Neural progenitor cell (in vitro differentiated cells): ENCODE measurements at regions not wholly inside any gene's neighbourhood (a gene's known extent, or its start where the extent isn't known, plus 50 kb on each side); places are given as distances from the start of the nearest gene placed in this dataset.
A peak's percentile ranks its signal among the peaks of the same experiment; 100 is the strongest.

Experiments used
- DNase-seq: peaks from one replicate; pipeline ENCODE4 v3.0.0-alpha.2; 2016; ENCODE audit warnings: low spot score
- H2AFZ ChIP-seq: fragments of 200-600 bp; sonication (generic); replicated peaks from 2 replicates; pipeline ENCODE4 v1.6.1; 2016; ENCODE audit warnings: antibody characterized with exemption
- H3F3A ChIP-seq: fragments of 200-600 bp; sonication (generic); 2 replicates; pipeline ENCODE4 v1.6.1; 2016; ENCODE audit warnings: antibody characterized with exemption, low read depth
- H3K27ac ChIP-seq: fragments of 200-600 bp; sonication (generic); 2 replicates; pipeline ENCODE4 v1.5.1; 2016; ENCODE audit warnings: mild to moderate bottlenecking
- H3K27me3 ChIP-seq: fragments of 200-600 bp; sonication (generic); 2 replicates; pipeline ENCODE4 v1.6.1; 2016; ENCODE audit warnings: mild to moderate bottlenecking, moderate library complexity
- H3K36me3 ChIP-seq: fragments of 200-600 bp; sonication (generic); 2 replicates; pipeline ENCODE4 v1.5.1; 2016
- H3K4me1 ChIP-seq: fragments of 200-600 bp; sonication (generic); 2 replicates; pipeline ENCODE4 v1.6.1; 2016; ENCODE audit warnings: mixed run types
- H3K4me2 ChIP-seq: fragments of 200-600 bp; sonication (generic); 2 replicates; pipeline ENCODE4 v1.6.1; 2016
- H3K4me3 ChIP-seq: fragments of 200-600 bp; sonication (generic); 2 replicates; pipeline ENCODE4 v1.5.1; 2016
- H3K79me2 ChIP-seq: fragments of 200-600 bp; sonication (generic); 2 replicates; pipeline ENCODE4 v1.6.1; 2016; ENCODE audit warnings: low read depth
- H3K9ac ChIP-seq: fragments of 200-600 bp; sonication (generic); 2 replicates; pipeline ENCODE4 v1.6.1; 2016
- H3K9me3 ChIP-seq: fragments of 200-600 bp; sonication (generic); 2 replicates; pipeline ENCODE4 v1.5.1; 2016; ENCODE audit warnings: low read depth
- H4K20me1 ChIP-seq: fragments of 200-600 bp; sonication (generic); 2 replicates; pipeline ENCODE4 v1.6.1; 2016; ENCODE audit warnings: low read depth
- H3K27ac Mint-ChIP-seq: 3 replicates; pipeline ENCODE4 v1.8.0; 2021; ENCODE audit warnings: mixed read lengths
- H3K27me3 Mint-ChIP-seq: 2 replicates; pipeline ENCODE4 v1.8.0; 2022; ENCODE audit warnings: low read depth, mild to moderate bottlenecking, inconsistent platforms, moderate library complexity, mixed read lengths; ENCODE audit not compliant: insufficient read depth
- H3K36me3 Mint-ChIP-seq: 3 replicates; pipeline ENCODE4 v1.8.0; 2021; ENCODE audit warnings: mixed read lengths
- H3K4me1 Mint-ChIP-seq: 3 replicates; pipeline ENCODE4 v1.8.0; 2021; ENCODE audit warnings: mixed read lengths
- H3K4me3 Mint-ChIP-seq: 3 replicates; pipeline ENCODE4 v1.8.0; 2021; ENCODE audit warnings: mild to moderate bottlenecking, moderate library complexity, mixed read lengths
- H3K9me3 Mint-ChIP-seq: 3 replicates; pipeline ENCODE4 v1.8.0; 2020; ENCODE audit warnings: mixed read lengths
- EZH2 ChIP-seq: fragments of 200-600 bp; sonication (generic); IDR thresholded peaks from 2 replicates; pipeline ENCODE4 v1.6.1; 2017; ENCODE audit warnings: antibody characterized with exemption, mild to moderate bottlenecking, moderate library complexity
- EZH2phosphoT487 ChIP-seq: fragments of 200-600 bp; sonication (generic); IDR thresholded peaks from 2 replicates; pipeline ENCODE4 v1.6.1; 2017; ENCODE audit warnings: antibody characterized with exemption
- TF ChIP-seq, protein P1 (sequence below): fragments of 200-600 bp; sonication (generic); IDR thresholded peaks from 2 replicates; pipeline ENCODE4 v1.5.1; 2017; ENCODE audit warnings: antibody characterized with exemption, mild to moderate bottlenecking

- Histone ChIP-seq H3K9me3 (no peaks in the 10 kb centered on the region), H3K4me1 (peaks cover 11% of the 10 kb centered on the region), H2AFZ (no peak overlapping the region), H3K27me3 (no peaks in the 10 kb centered on the region), H3K9ac (no peak overlapping the region), H3K4me3 (no peak overlapping the region), H3K79me2 (no peaks in the 10 kb centered on the region), H3K36me3 (no peaks in the 10 kb centered on the region), H3K27ac (no peak overlapping the region), H4K20me1 (no peaks in the 10 kb centered on the region), H3F3A (no peaks in the 10 kb centered on the region), H3K4me2 (no peak overlapping the region)
- Mint-ChIP-seq H3K9me3 (peaks cover 1% of the 10 kb centered on the region), H3K27me3 (no peaks in the 10 kb centered on the region), H3K4me1 (peaks cover 7% of the 10 kb centered on the region), H3K4me3 (no peak overlapping the region), H3K27ac (peak overlapping the region; percentile 15), H3K36me3 (no peaks in the 10 kb centered on the region)
- no peak for TF ChIP-seq EZH2phosphoT487
- TF ChIP-seq, protein P1, sequence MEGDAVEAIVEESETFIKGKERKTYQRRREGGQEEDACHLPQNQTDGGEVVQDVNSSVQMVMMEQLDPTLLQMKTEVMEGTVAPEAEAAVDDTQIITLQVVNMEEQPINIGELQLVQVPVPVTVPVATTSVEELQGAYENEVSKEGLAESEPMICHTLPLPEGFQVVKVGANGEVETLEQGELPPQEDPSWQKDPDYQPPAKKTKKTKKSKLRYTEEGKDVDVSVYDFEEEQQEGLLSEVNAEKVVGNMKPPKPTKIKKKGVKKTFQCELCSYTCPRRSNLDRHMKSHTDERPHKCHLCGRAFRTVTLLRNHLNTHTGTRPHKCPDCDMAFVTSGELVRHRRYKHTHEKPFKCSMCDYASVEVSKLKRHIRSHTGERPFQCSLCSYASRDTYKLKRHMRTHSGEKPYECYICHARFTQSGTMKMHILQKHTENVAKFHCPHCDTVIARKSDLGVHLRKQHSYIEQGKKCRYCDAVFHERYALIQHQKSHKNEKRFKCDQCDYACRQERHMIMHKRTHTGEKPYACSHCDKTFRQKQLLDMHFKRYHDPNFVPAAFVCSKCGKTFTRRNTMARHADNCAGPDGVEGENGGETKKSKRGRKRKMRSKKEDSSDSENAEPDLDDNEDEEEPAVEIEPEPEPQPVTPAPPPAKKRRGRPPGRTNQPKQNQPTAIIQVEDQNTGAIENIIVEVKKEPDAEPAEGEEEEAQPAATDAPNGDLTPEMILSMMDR: no peak
- no peak for TF ChIP-seq EZH2
- no peak for DNase-seq
Observed at GRCh38 chr7:25496476-25497368, 268.4 kb upstream of the NPVF start.

DNA sequence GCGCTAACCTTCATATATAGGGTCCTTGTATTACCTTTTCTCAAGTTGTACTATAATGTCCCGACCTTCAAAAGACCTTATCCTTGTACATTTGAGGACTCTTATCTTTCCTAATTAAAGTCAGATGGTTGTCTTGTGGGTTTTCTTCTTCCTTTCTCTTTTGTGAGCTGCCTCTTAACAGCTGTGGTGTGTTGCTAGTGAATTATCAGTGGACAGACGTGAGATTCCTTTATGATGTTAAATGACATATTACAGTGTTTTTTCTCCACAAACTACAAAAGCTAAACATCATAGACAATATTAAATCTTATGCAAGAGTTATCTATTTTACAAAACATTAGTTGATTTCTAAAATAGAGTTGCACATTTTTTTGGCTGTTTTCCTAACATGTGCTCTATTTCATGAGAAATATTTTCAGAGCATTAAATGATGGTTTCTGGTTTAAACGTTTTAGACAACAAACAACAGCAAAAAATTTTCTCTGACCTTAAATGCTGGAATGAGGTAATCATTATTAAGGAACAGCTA, 272.2 kb upstream of the NPVF start:
- no peak overlapping the region for H3K4me3 ChIP-seq
- no peak overlapping the region for H3K4me2 ChIP-seq
- no peak overlapping the region for H2AFZ ChIP-seq
- H3K9me3 ChIP-seq: no peaks in the 10 kb centered on the region
- no peaks in the 10 kb centered on the region for H4K20me1 ChIP-seq
- no peaks in the 10 kb centered on the region for H3K27me3 Mint-ChIP-seq
- TF ChIP-seq, protein P1: no peak
- TF ChIP-seq EZH2phosphoT487 (no peak), EZH2 (no peak)
- no peaks in the 10 kb centered on the region for H3F3A ChIP-seq
- no peak for DNase-seq
- no peaks in the 10 kb centered on the region for H3K36me3 Mint-ChIP-seq
- H3K4me1 ChIP-seq: peaks cover 1% of the 10 kb centered on the region
- no peak overlapping the region for H3K27ac ChIP-seq
- no peaks in the 10 kb centered on the region for H3K79me2 ChIP-seq
- no peaks in the 10 kb centered on the region for H3K27me3 ChIP-seq
- H3K4me1 Mint-ChIP-seq: no peaks in the 10 kb centered on the region
- H3K9me3 Mint-ChIP-seq: peaks cover 1% of the 10 kb centered on the region
- H3K36me3 ChIP-seq: no peaks in the 10 kb centered on the region
- no peak overlapping the region for H3K4me3 Mint-ChIP-seq
- no peak overlapping the region for H3K27ac Mint-ChIP-seq
- no peak overlapping the region for H3K9ac ChIP-seq

DNA sequence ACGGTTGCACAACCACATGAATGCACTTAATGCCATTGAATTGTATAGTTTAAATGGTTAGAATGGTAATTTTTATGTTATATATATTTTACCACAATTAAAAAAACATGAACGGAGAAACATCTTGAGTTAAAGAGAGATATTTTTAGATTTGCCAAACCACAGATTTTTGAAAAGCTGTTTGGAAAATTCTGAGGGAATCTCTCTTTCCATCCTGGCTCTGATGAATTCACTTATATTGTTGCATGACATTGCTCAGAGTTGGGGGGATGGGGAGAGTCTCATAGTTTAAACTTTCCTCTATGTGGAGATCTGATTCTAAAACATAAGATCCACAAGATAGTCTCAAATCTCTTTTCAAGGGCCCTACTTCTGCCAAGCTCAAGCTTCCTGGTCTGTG, 275.0 kb upstream of the NPVF start:
- no peaks in the 10 kb centered on the region for H3K79me2 ChIP-seq
- no peaks in the 10 kb centered on the region for H3K9me3 ChIP-seq
- no peak for DNase-seq
- no peak overlapping the region for H3K27ac Mint-ChIP-seq
- no peak overlapping the region for H2AFZ ChIP-seq
- TF ChIP-seq, protein P1: no peak
- TF ChIP-seq EZH2phosphoT487 (no peak), EZH2 (no peak)
- H3K36me3 ChIP-seq: no peaks in the 10 kb centered on the region
- H4K20me1 ChIP-seq: no peaks in the 10 kb centered on the region
- H3K27me3 Mint-ChIP-seq: peaks cover 2% of the 10 kb centered on the region
- H3K27ac ChIP-seq: no peak overlapping the region
- no peaks in the 10 kb centered on the region for H3K9me3 Mint-ChIP-seq
- no peak overlapping the region for H3K4me3 ChIP-seq
- H3F3A ChIP-seq: no peaks in the 10 kb centered on the region
- H3K4me1 ChIP-seq: no peaks in the 10 kb centered on the region
- H3K27me3 ChIP-seq: no peaks in the 10 kb centered on the region
- no peaks in the 10 kb centered on the region for H3K4me1 Mint-ChIP-seq
- no peaks in the 10 kb centered on the region for H3K36me3 Mint-ChIP-seq
- no peak overlapping the region for H3K9ac ChIP-seq
- H3K4me2 ChIP-seq: no peak overlapping the region
- H3K4me3 Mint-ChIP-seq: no peak overlapping the region
